GM21367 (cell line): ENCODE measurements at regions not wholly inside any gene's neighbourhood (a gene's known extent, or its start where the extent isn't known, plus 50 kb on each side); places are given as distances from the start of the nearest gene placed in this dataset.
"Not testable (repeated sequence)": the region's sequence is repeated elsewhere in the genome, so short reads cannot be mapped to it uniquely, and the experiment has no call there.

Experiments used
- ATAC-seq: cut with Tn5 transposase; IDR thresholded peaks from one replicate; pipeline ENCODE4 v1.9.1; 2021; ENCODE audit not compliant: unreplicated experiment

DNA sequence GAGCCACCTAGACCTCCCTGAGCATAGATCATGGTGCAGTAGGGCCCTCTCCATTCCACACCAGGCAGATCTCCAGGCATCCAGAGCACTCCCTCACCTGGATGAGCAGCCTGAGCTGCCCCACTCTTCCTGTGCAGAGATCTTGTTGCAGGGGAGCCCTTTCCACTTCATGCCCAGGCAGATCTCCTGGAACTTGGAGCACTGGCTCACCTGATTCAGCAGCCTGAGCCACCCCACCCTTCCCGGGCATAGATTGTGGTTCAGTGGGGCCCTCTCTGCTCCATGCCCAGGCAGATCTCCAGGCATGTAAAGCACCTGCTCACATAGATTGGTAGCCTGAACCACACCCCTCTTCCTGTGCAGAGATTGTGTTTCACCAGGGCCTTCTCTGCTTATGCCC lies 78.0 kb downstream of the SEC16B start:
- ATAC-seq: no peak

DNA sequence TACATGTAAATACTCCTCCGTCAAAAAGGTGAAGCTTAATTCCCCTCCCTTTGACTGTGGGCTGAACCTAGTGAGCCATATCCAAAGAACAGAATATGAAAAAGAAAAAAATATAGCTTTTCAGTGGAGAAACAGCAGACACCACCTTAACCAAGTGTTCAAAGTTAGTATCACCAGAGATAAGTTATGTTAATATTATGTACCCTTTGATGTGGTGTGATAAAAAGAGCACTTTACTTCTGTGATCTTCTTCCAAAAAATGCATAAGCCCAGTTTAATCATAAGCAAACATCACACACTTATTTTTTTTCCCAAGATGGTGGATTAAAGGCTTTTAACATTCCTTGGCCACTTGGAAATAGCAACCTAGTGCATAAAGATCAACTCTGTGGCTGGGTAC lies 79.4 kb downstream of the SEC16B start:
- ATAC-seq: no peak

DNA sequence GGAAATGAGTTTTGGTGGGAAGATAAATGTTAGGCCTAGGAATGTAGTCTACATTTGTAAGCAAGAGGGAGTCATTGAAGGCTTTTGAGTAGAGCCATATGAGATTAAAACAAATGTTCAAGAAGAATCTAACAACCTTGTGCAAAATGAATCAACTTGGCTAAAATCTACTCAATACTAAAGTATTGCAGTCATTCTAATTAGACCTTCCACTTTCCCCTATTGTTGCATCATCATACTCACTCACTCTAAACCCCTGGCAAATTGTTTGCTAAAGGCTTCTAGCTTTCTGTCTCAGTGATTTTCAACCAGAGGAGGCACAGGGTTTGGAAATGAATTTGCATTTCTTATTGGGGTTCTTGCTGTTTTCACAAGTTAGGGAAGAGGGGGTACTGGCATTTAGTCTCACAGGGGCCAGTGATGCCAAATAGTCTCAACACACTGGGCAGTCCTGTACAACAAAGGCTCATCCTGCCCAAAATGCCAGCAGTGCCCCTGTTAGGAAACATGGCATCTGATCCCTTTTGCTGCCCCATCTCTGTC lies 85.3 kb downstream of the SEC16B start:
- ATAC-seq: no peak

DNA sequence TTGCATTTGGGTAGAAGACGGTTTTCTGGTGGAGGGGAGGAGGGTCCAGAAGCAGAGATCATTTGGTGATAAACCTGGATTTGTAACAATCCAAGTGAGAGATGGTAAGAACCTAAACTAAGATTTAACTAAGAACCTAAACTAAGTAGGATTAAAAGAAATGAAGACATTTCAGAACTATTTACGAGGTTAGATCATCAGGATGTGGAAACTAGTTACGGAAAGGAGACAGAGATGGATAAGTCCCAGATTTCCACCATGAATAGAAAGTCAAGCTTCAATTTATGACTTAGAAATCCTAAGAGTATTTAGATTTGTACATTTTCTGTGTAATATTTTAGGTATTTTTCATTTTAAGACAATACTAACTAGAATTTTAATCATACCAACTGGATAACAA lies 86.3 kb downstream of the SEC16B start:
- ATAC-seq: no peak

DNA sequence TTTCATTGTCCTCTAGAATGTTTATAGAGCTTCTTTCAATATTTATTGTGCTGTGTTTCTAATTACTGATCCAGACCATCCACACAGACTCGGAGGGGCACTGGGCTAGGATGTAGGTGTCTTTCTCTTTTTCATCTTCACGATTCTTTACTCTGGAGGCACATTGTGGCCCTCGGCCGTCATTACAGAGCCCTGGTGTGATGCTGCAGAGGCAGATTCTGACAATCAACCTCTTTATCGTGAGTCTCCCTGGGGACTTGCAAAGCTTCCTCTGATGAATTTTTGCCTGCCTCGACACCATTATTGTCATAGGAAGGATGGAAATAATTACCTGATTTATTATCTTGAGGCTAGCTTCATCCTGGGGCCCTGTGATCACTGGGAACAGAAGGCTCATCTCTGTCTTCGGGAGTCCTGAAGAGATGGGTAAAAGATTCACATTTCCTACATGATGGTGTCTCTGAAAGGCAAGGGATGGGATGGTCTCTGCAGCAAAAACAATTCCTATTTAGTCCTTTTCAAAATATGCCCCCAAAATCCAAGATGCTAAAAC lies 89.4 kb downstream of the SEC16B start:
- no peak for ATAC-seq

DNA sequence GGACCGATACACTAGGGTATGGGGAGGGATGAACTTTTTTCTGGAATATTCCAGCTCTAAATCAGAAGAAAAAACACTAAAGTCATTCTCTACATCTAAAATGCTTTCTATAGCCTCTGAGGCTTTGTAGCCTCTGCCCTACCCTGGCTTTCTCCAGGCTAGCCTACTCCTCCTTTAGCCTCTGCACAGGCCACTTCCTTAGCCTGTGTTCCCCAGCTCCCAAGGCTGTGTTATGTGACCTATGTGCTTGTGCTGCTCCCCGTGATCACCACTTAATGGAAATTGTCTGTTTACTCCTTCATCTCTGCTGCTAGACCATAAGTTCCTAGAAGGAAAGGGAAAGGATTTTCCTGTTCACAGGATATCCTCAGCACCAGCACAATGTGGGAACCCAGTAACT lies 92.8 kb downstream of the SEC16B start:
- ATAC-seq: no peak

DNA sequence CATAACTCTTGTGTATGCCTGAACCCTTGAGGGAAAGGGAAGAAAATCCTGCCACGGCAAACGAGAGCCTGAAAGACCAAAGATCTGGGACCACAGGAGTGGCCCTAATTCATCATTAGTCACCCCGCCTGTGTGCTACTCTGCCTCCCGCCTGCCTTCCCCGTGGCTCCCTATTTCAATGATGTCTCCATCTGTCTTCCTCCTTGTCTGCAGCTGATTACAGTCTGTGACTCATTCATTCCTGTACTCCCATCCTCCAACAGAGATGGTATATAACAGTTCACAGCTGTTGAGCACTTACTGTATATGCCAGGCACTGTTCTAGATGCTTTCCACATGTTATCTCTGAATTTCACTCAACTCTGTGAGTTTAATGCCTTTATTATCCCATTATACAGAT lies 96.6 kb downstream of the SEC16B start:
- ATAC-seq: no peak

DNA sequence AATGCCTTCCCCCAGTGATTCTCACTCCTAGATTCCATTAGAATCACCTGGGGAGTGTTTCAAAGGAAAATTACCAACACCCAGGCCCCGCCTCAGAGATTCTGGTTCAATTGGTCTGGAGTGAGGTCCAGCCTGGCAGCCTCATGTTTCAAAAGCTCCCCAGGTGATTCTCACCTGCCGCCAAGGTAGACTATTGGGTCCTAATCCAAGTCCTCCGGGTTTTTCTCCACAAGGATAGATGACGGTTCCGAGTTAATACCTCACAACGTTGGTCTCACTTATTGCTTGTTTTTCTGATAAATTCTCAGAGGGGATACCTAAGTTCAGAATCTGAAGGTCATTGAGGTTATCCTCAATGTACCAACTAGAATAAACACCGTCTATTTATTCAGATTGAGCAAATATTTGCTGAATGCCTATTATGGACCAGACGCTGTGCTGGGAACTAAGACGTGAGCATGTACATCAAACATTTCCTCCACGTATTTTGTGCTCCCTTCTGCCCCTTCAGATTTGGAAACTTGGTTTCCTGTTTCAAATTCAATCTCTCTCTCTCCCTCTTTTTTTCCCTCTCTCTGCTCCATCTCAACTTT lies 97.5 kb downstream of the SEC16B start:
- ATAC-seq: no peak

DNA sequence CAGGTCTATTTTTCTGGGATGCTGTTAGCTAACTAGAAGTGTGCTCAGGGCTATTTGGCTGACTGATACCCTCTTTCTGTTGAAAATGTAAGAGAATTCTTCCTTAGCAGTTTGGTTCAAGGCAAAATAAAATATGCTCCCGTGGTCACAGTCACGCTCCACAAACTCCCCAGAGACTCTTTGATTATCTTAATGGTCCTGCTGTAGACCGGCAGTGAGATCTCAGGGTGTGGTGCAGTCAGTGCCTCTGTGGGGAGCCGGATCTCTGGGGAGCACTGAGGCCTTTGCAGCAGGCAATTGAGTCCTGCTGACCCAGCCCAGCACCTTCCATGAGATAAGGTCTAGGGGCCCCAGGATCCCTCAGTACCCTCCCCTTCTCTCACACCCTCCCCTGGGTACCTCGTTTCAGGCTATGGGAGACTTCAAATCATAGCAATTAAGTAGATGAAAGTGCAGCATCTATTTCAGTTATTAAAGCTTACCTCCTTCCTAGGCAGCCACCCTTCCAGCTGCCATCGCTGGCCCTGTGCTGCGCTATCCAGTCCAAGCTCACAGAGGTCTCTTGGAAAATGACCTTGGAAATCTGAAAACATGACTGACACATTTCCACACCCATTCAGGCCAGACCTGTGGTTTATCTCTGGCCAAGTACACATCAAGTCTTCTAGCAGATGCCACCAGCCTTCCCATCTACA lies 98.1 kb downstream of the SEC16B start:
- ATAC-seq: no peak

DNA sequence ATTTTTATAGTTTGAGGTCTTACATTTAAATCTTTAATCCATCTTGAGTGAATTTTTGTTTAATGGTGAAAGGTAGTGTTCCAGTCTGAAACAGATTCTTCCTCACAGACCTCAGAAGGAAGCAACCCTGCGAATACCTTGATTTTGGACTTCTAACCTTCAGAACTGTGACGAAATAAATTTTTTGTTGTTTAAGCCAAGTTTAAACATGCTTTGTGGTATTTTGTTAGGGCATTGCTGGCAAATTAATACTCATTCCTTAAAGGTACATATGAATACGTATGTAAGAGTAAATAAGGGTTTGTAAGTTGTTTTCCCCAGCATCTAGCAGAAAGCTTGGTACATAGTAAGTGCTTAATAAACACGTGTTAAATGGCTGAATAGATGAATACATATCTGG lies 100.3 kb downstream of the SEC16B start:
- no peak for ATAC-seq

DNA sequence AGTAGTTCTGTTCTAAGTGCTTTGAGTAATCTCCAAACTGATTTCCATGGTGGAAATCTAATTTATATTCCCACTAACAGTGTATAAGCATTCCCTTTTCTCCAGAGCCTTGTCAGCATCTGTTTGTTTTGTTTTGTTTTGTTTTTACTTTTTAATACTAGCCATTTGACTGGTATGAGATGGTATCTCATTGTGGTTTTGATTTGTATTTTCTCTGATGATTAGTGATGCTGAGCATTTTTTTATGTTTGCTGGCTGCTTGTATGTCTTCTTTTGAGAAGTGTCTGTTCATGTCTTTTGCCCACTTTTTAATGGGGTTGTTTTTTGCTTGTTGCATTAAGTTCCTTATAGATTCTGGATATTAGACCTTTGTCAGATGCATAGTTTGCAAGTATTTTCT lies 100.8 kb downstream of the SEC16B start:
- ATAC-seq: not testable (repeated sequence)

DNA sequence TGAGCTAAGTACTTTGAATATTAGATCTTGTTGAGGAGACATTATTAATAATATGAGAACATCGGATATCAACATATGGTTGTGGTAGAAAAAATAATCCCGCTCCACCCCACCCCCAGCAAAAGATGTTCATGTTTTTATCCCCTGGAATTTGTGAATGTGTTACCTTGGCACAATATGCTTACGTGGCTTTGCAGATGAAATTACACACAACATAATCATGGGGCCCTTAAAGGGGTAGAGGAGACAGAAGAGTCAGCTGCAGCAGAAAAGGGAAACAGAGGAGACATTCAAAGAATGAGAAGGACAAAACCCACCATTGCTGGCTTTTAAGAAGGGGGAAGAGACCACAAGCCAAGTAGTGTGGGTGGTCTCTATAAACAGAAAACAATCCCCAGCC lies 104.1 kb downstream of the SEC16B start:
- no peak for ATAC-seq

DNA sequence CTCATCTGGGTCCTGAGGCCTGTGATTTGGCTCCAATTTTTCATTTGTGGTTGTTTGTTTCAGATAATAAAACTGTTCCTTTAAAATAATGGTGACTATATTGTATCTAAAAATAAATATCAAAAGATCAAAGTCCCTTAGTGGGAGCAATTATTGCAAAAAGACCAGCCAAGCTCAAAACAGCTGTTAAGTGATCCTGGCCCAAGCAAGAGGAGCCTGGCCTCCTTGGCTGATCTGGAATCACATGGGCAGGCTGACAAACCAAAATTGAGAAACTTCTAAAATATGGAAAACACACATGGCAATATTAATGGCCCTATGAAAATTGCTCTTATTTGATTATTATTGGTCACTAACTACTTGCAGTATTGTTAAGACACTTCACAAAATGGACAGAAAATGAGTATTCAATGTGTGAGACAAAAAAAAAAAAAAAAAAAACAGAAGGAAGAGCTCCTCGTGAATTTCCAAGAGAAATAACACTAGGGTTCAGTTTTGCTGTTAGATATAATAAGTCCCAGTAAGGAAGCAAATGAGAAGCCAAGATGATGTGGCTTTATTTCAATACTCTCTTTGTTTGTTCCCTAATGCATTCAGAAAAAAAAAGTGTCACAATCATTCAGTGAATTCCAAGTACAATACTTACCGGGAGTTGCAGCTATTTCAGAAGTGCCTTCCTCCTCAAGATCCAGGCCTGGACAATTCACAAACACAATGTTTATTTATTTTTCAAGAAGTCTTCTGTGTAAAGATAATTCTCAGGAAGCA lies 105.1 kb downstream of the SEC16B start:
- ATAC-seq: no peak

DNA sequence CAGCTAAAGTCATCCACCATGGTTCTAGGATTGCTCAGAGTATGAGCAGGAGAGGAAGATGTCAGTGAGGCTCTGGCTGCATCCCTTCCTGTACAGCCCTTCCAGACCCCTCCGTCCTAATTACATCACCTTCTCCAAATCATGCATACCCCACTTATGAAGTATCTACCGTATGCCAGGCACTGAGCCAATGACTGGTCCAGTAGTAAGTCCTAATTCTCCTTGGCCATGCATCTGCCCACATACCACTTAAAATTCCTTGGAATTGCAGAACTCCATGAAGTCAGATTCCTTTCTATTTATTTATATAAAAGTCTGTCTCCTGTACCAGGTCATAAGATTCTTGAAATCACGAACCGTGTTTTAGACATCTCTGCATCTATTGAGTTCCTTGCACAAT lies 106.1 kb downstream of the SEC16B start:
- ATAC-seq: no peak

DNA sequence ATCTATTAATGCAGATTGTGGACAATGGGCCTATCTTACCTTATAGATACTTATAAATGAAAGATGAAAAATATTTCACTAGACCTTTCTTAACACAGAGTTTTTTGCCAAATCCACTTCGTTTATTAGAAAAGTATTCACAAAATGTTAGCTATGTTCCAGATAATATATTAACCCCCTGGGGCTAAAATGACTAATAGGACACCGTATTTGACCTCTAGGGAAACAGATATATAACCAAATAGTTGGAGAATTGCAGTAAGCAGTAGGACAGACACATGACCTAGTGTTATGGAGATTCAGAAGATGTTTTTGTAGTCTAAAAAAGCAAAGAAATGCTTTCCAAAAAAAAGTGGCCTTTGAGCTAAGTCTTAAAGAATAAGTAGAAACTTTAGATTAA lies 106.9 kb downstream of the SEC16B start:
- no peak for ATAC-seq

DNA sequence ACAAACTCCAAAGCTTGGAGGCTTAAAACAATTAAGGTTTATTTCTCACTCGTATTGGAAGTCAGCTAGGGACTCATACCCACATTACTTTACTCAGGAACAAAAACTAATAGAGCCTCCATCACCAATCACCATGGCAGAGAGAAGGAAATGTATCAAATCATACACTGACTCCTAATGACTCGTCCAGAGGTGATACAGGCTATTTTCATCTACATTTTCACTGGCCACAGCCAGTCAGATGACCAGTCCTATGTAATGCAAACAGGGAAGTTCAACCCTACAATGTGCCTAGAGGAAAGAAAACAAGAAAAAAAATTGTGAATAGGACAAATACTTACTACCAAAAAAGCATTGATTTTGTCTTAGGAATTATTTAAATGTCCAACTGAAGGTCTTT lies 110.3 kb downstream of the SEC16B start:
- no peak for ATAC-seq

DNA sequence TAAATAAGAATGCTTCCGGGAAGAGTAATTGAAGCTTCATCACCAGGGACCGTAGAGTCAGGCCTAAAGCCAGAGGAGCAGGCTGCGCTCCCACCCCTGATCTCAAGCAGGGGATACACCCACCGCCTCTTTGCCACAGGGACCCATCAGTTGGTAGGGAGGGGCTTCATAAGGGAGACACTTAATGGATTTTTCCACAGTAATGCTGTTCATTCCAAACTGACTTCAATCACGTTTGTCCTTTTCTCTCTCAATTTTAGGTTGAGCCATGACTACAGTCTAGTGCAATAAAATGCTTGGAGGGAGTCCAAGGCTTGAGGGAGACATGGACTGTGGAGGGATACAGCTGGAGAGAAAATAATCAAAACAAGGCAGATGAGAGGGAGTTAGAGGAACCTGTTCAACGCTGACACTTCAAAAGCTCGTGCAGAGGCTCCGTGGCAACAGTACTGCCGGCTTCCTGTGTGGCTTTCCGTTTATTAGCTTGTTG lies 111.5 kb downstream of the SEC16B start:
- ATAC-seq: no peak

DNA sequence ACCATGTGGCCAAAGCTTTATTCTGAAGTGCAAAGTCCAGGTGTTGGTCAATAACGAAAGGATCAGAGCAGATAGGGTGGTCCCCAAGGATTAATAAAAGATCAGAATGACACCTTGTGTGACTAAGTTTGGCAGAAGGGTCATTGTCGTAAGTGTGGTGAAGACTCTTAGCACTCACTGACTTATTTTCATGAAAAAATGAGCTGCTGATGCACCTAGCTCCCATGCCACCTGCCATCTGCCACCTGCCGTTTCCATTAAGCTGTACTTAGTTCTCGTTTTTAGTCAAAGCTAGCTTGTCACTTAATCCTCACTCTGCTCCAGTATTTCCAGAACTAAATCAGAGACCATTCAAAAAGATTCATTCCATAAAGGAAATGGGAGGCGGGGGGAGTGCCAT lies 112.6 kb downstream of the SEC16B start:
- no peak for ATAC-seq

DNA sequence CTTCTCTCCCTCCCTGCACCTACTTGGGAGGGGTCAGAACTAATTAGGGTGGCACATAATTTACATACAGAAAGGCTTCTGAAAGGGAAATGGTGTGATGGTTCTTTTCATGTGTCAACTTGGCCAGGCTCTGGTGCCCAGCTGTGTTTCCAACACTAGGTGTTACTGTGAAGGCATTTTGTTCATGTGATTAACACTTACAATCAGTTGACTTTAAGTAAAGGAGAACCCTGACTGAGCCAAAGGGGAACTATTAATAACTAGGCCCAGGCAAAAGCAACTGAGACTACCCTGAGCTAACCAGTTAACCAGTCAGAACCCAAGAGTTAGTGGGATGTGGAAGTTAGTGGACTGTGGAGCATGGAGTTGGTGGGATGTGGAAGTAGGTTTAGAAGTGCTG lies 114.9 kb downstream of the SEC16B start:
- no peak for ATAC-seq

DNA sequence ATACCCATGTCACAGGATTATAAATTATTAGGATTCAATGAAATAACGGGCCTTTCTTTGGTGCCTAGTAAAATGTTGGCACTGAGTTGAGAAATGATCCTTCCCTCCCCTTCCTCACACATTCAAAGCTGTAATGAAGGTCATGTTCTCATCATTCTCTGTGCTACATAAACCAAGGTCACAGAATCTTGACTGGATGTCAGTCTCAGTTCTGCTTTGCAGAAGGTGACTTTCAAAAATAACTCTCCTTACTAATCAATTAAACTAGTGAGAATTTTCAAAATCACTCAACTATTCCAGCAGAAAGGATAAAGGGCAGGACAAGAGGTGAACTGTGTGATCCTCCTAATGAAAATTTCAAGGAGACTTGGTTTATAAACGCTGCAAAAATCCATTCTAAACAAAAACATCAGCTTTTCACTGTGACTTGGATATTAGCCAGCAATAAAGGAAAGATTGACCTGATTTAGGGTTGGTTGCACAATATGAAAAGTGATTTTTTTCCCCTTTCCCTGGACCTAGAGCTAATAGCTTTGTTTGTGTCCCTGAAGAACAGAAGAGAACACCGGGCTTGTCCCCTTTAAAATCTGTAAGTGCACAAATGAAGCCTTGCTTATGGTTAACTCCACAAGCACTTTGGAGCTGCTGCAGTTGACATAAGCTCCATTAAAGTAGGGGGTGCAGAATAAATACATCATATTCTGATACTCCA lies 120.1 kb downstream of the SEC16B start:
- ATAC-seq: no peak

DNA sequence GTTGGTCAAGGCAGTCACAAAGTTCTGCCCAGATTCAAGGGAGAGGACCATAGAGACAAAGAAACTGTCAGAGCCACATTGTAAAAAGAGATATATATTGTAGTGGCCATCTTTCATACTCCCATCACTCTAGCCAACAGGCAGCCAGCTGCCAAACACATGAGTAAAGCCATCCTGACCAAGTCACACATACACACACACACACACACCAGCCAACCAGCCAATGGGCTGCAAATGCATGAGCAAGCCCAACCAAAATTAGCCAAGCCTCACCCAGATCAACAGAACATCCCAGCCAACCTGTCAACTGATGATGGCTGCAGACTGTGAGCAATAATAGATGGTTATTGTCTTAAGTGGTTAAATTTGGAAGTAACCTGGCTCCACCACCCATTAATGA lies 120.7 kb downstream of the SEC16B start:
- ATAC-seq: no peak
